Small intestine (tissue), 7 donors: ENCODE measurements at regions not wholly inside any gene's neighbourhood (a gene's known extent, or its start where the extent isn't known, plus 50 kb on each side); places are given as distances from the start of the nearest gene placed in this dataset.
A peak's percentile ranks its signal among the peaks of the same experiment; 100 is the strongest.

Experiments used
- DNase-seq, 2 donors: peaks; one replicate each; pipeline versions ENCODE4 v3.0.0 to v3.0.0-alpha.2; 2013
- FAIRE-seq: peaks from 2 replicates; lab custom pipeline; 2012; peaks lifted over from hg19 to GRCh38; lab: Jason Lieb, UNC
- H3K27ac ChIP-seq, 3 donors: one replicate each; pipeline ENCODE4 v1.5.1; 2013; ENCODE audit warnings: low read length in 2 of 3, mild to moderate bottlenecking in 2 of 3, control low read depth in 1 of 3, inconsistent platforms in 1 of 3, low read depth in 1 of 3, moderate library complexity in 1 of 3
- H3K27me3 ChIP-seq, 3 donors: one replicate each; pipeline ENCODE4 v1.6.1; 2013; ENCODE audit warnings: low read length in 3 of 3, inconsistent platforms in 1 of 3; ENCODE audit not compliant: control insufficient read depth in 3 of 3, insufficient read depth in 3 of 3
- H3K36me3 ChIP-seq, 3 donors: one replicate each; pipeline ENCODE4 v1.6.1; 2013; ENCODE audit warnings: low read length in 3 of 3, inconsistent platforms in 1 of 3, low read depth in 1 of 3, mild to moderate bottlenecking in 1 of 3, moderate library complexity in 1 of 3; ENCODE audit not compliant: control insufficient read depth in 3 of 3, insufficient read depth in 2 of 3
- H3K4me1 ChIP-seq, 3 donors: one replicate each; pipeline ENCODE4 v1.6.1; 2013; ENCODE audit warnings: low read length in 2 of 3, inconsistent platforms in 1 of 3, low read depth in 1 of 3, mild to moderate bottlenecking in 1 of 3, moderate library complexity in 1 of 3; ENCODE audit not compliant: control insufficient read depth in 3 of 3, insufficient read depth in 2 of 3
- H3K4me3 ChIP-seq, 3 donors: one replicate each; pipeline ENCODE4 v1.5.1; 2013; ENCODE audit warnings: low read length in 3 of 3, control low read depth in 1 of 3, inconsistent platforms in 1 of 3, low read depth in 1 of 3, mild to moderate bottlenecking in 1 of 3, moderate library complexity in 1 of 3
- H3K9me3 ChIP-seq, 2 donors: one replicate each; pipeline ENCODE4 v1.6.1; 2013; ENCODE audit warnings: low read depth in 1 of 2, low read length in 1 of 2; ENCODE audit not compliant: control insufficient read depth in 2 of 2, insufficient read depth in 1 of 2
- WGBS, 3 donors: extraction: QIAGEN DNeasy Blood & Tissue Kit; methylation state at CpG; one replicate each; pipeline ENCODE4 v1.1.7; 2013; 5-methylcytosine and 5-hydroxymethylcytosine counted together
- donor health status: healthy with polysubstance abuse.
- donor health status: control.
- donor health status: control.
- donor health status: Bipolar disorder and iron deficiency.
- donor health status: healthy.

DNA sequence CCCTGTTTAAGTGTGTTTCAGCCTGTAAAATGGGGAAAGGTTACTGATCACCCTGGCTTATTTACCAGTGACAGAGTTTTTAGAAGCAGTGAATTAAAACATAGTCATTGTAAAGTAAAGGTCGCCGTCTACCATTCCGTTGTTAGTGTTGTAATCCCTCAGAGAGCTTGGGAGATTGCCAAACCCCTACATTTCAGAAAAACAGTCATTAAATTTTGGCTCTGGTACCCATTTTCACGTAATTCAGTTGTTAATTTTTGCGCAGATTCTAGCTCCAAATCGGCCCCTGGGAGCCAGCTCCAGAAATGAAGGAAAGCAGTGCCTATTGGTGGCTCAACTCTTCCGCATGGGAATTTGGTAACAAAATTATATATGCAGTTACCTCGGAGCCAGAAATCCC, 127.7 kb upstream of the AJAP1 start:
- H3K27me3 ChIP-seq: peaks cover 0 to 5% (median 5%) of the 10 kb centered on the region in 3 donors
- no peak overlapping the region for H3K4me3 ChIP-seq
- FAIRE-seq (no peak), DNase-seq (no peak)
- WGBS, 3 donors: 67 to 72% (median 68%) methylated on average over 8 of the region's 8 CpGs
- no peaks in the 10 kb centered on the region for H3K4me1 ChIP-seq
- H3K36me3 ChIP-seq: no peaks in the 10 kb centered on the region
- H3K9me3 ChIP-seq: no peaks in the 10 kb centered on the region
- H3K27ac ChIP-seq: no peak overlapping the region

DNA sequence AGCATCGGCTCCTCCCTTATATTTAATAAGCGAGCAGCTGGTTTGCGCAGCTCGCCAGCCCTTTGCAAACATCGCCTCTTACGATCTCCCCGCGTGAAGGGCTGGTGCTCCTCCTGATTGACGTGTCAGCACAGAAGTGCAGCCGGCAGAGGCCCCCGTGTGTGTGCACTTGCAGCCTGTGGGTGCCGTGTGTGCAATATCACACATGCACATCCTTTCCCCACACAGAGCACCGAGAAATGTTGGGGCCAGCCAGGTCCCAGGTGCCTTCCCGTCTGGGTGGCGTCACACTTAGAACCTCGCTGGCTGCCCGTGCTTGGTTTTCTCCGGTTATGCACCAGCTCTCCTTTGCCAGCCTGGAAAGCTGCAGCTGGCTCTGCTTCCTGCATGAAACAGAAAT, 126.6 kb upstream of the AJAP1 start:
- Histone ChIP-seq H3K36me3 (no peaks in the 10 kb centered on the region), H3K9me3 (no peaks in the 10 kb centered on the region), H3K4me1 (no peaks in the 10 kb centered on the region), H3K27me3 (peaks cover 0 to 5% (median 5%) of the 10 kb centered on the region in 3 donors), H3K4me3 (no peak overlapping the region), H3K27ac (no peak overlapping the region)
- peak; percentile 5 to 37 for DNase-seq
- 39 to 58% (median 57%) methylated on average over 18 of the region's 18 CpGs for WGBS, 3 donors
- no peak for FAIRE-seq

DNA sequence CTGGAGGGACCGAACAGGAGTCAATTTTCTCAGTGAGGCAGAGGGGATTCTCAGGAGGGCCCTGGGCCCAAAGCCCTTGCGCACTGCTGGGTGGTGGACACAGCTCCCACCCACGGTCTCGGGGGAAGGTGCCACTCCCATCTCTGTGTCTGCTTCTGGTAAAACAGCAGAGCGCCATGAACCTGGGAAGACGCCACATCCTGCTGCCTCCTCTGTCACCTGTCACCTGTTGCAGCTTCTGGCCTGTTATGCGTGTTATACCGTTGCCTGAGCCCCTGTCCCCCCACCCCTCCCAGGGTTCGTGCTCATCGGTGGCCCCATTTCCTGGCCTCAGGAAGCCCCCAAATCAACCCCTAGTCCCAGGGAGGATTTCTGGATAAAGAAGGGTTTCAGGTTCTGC, 125.8 kb upstream of the AJAP1 start:
- Histone ChIP-seq H3K36me3 (no peaks in the 10 kb centered on the region), H3K27me3 (peaks cover 0 to 5% (median 5%) of the 10 kb centered on the region in 3 donors), H3K4me3 (no peak overlapping the region), H3K4me1 (no peaks in the 10 kb centered on the region), H3K27ac (no peak overlapping the region), H3K9me3 (no peaks in the 10 kb centered on the region)
- 81 to 86% (median 85%) methylated on average over 10 of the region's 10 CpGs for WGBS, 3 donors
- no peak for DNase-seq
- FAIRE-seq: no peak

DNA sequence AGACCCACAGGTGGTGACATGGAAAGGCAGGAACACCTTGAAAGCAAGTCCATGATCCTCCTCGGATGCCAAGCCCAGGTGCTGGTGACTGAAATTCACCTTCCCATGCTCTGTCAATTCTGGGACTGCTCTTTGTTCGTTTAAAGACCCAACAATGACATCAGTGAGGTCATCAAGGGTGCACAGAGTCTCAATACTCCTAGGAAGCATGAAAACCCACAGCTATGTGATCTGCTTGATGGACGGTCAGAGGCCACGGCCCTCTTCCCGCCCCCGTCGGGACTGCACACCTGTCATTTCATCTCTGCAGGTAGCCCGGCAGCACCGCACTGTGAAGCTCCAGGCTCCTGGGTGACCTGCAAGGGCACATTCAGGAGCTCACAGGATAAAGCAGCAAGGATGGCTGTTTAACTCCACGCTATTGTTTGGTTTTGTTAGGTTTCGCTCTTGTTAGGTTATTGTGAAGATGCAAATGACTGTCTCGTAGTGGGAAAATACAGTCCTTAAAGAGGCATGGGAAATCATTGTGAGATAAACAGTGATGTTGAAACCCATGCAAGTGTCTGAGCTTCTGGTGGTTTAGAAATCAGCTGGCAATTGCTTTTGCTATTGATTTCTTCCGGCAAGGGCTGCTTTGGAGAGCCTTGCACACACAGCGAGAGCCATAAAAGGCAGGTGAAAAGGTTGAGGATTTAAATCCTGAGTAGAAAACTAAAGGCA, 124.8 kb upstream of the AJAP1 start:
- Histone ChIP-seq H3K27me3 (peaks cover 0 to 5% (median 5%) of the 10 kb centered on the region in 3 donors), H3K27ac (no peak overlapping the region), H3K9me3 (no peaks in the 10 kb centered on the region), H3K4me3 (no peak overlapping the region), H3K4me1 (no peaks in the 10 kb centered on the region), H3K36me3 (no peaks in the 10 kb centered on the region)
- no peak for FAIRE-seq
- no peak for DNase-seq
- 14 to 49% (median 38%) methylated on average over 14 of the region's 14 CpGs for WGBS, 3 donors

DNA sequence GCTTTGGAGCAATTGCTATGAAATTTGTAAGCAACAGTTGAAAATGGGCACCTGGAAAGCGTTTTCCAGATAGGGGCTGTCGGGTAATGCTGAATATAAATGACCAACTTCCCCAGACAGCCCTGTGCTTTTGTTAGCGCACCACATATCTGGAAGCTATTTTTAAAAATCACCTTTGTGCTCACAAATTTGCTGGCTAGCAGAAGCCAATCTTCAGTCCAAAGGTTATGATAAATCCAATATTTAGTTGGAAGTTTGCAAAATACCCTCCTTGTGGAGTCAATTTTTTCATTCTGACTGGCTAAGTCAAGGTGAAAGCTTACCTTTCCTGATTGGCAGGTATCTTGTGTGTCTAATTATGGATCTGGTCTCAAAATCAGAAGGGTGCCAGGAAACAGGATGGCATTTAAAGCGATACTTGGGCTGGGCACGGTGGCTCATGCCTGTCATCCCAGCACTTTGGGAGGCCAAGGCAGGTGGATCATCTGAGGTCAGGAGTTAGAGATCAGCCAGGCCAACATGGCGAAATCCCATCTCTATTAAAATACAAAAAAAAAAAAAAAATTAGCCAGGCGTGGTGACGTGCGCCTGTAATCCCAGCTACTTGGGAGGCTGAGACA, 124.1 kb upstream of the AJAP1 start:
- H3K27ac ChIP-seq: no peak overlapping the region
- H3K36me3 ChIP-seq: no peaks in the 10 kb centered on the region
- FAIRE-seq (no peak), DNase-seq (no peak)
- H3K4me1 ChIP-seq: no peaks in the 10 kb centered on the region
- WGBS, 3 donors: 62 to 73% (median 66%) methylated on average over 9 of the region's 9 CpGs
- H3K9me3 ChIP-seq: no peaks in the 10 kb centered on the region
- H3K4me3 ChIP-seq: no peak overlapping the region
- peaks cover 0 to 5% (median 4%) of the 10 kb centered on the region in 3 donors for H3K27me3 ChIP-seq

DNA sequence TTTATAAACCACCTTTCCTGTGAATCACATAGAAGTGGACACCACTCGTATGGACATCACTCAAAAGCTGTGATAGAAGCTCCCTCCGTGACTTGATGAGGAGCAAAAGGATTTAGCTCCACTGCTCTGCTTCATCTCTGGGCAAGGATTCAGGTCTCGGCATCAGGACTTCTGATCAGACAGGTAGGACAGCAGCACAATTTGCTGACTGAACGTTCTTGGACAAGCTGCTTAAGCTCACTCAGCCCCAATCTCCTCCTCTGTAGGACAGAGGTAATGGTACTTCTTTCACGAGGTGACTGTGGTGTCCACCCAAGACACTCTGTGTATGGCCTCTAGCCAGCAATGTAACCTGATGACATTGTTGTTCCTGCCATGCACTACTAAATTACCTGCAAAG, 122.6 kb upstream of the AJAP1 start:
- Histone ChIP-seq H3K9me3 (no peaks in the 10 kb centered on the region), H3K27me3 (peaks cover 0 to 5% (median 2%) of the 10 kb centered on the region in 3 donors), H3K36me3 (no peaks in the 10 kb centered on the region), H3K4me1 (no peaks in the 10 kb centered on the region), H3K27ac (no peak overlapping the region), H3K4me3 (no peak overlapping the region)
- no peak for FAIRE-seq
- no peak for DNase-seq
- WGBS, 3 donors: 65 to 79% (median 72%) methylated on average over 5 of the region's 5 CpGs

DNA sequence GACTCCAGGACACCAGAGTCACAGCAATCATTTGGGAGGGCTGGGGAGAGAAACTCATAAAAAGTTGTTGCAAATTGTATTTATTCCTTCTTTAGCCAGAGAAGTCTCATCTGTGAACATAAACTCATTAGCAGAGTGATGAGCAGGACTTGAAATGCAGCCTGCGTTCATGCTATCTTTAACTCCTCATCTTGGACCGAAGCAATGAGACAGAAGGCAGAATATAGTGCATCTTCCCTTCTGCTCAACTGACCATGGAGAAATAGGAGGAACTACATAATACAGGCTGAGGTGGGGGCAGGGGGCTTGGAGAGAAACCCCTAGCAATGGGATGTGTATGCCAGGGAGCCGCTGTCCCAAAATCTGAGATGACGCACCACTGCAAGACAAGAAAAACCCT, 121.8 kb upstream of the AJAP1 start:
- WGBS, 3 donors: 91 to 94% (median 93%) methylated on average over 4 of the region's 4 CpGs
- no peaks in the 10 kb centered on the region for H3K36me3 ChIP-seq
- H3K9me3 ChIP-seq: no peaks in the 10 kb centered on the region
- H3K4me3 ChIP-seq: no peak overlapping the region
- H3K4me1 ChIP-seq: no peaks in the 10 kb centered on the region
- FAIRE-seq: no peak
- no peak for DNase-seq
- H3K27me3 ChIP-seq: peaks cover 0 to 5% (median 2%) of the 10 kb centered on the region in 3 donors
- no peak overlapping the region for H3K27ac ChIP-seq

DNA sequence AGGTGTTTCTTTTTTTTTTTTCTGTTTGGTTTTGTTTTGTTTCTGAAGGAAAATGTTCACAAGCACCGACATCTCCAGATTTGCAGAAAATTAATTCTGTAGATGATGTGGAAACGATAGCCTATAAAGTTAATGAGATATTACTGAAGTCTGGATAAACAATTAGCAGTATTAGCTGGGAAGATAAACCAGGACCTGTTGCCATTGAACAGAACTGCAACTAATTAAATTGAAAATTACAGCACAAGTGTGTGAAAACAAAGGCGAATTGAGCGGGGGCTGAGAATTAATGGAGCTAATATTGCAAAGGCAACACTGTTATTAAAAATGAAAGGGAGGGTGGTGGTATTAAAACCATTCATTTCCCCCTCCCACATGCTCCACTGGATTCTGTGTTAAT, 107.5 kb upstream of the AJAP1 start:
- DNase-seq (no peak), FAIRE-seq (no peak)
- no peak overlapping the region for H3K4me3 ChIP-seq
- H3K36me3 ChIP-seq: no peaks in the 10 kb centered on the region
- no peaks in the 10 kb centered on the region for H3K4me1 ChIP-seq
- no peaks in the 10 kb centered on the region for H3K27me3 ChIP-seq
- 86 to 87% (median 87%) methylated on average over 4 of the region's 4 CpGs for whole genome bisulfite sequencing, 3 donors
- H3K27ac ChIP-seq: no peak overlapping the region
- peaks cover 0 to 5% of the 10 kb centered on the region in 2 donors for H3K9me3 ChIP-seq
